HG02943 (cell line): ENCODE measurements at regions not wholly inside any gene's neighbourhood (a gene's known extent, or its start where the extent isn't known, plus 50 kb on each side); places are given as distances from the start of the nearest gene placed in this dataset.
"Not testable (repeated sequence)": the region's sequence is repeated elsewhere in the genome, so short reads cannot be mapped to it uniquely, and the experiment has no call there.

Source experiments
- ATAC-seq: cut with Tn5 transposase; IDR thresholded peaks from one replicate; pipeline ENCODE4 v1.9.1; 2021; ENCODE audit warnings: mild to moderate bottlenecking, low read depth, moderate library complexity; ENCODE audit not compliant: unreplicated experiment

- no peak for ATAC-seq
Observed at GRCh38 chr11:25485315-25485714, 846.6 kb upstream of the ANO3 start.

GRCh38 chr11:25486338-25486737, 845.6 kb upstream of the ANO3 start:
- not testable (repeated sequence) for ATAC-seq

GRCh38 chr11:25488176-25488575, 843.8 kb upstream of the ANO3 start:
- not testable (repeated sequence) for ATAC-seq

GRCh38 chr11:25501426-25501825, 830.5 kb upstream of the ANO3 start:
- ATAC-seq: not testable (repeated sequence)

- no peak for ATAC-seq
Observed at GRCh38 chr11:25515576-25515975, 816.4 kb upstream of the ANO3 start.

GRCh38 chr11:25520459-25520858, 811.5 kb upstream of the ANO3 start:
- ATAC-seq: no peak

- no peak for ATAC-seq
Observed at GRCh38 chr11:25527841-25528240, 804.1 kb upstream of the ANO3 start.

- no peak for ATAC-seq
Observed at GRCh38 chr11:25529572-25529971, 802.4 kb upstream of the ANO3 start.

GRCh38 chr11:25535467-25536272, 796.3 kb upstream of the ANO3 start:
- ATAC-seq: no peak

GRCh38 chr11:25536289-25536688, 795.6 kb upstream of the ANO3 start:
- ATAC-seq: no peak

- ATAC-seq: no peak
Observed at GRCh38 chr11:25537393-25537792, 794.5 kb upstream of the ANO3 start.

- no peak for ATAC-seq
Observed at GRCh38 chr11:25547292-25547691, 784.6 kb upstream of the ANO3 start.

GRCh38 chr11:25562417-25562816, 769.5 kb upstream of the ANO3 start:
- ATAC-seq: no peak

GRCh38 chr11:25565846-25566245, 766.1 kb upstream of the ANO3 start:
- no peak for ATAC-seq

GRCh38 chr11:25566298-25567200, 765.4 kb upstream of the ANO3 start:
- ATAC-seq: no peak

GRCh38 chr11:25576320-25576719, 755.6 kb upstream of the ANO3 start:
- ATAC-seq: no peak

- ATAC-seq: not testable (repeated sequence)
Observed at GRCh38 chr11:25579554-25579953, 752.4 kb upstream of the ANO3 start.

- no peak for ATAC-seq
Observed at GRCh38 chr11:25583596-25583995, 748.3 kb upstream of the ANO3 start.

- no peak for ATAC-seq
Observed at GRCh38 chr11:25587496-25587895, 744.4 kb upstream of the ANO3 start.

GRCh38 chr11:25593221-25593620, 738.7 kb upstream of the ANO3 start:
- no peak for ATAC-seq

GRCh38 chr11:25596701-25597100, 735.2 kb upstream of the ANO3 start:
- no peak for ATAC-seq
